Activated CD8-positive, alpha-beta memory T cell treated with anti-CD3 and anti-CD28 coated beads, Interleukin-2, amount 50 U/mL, for 24 hours (primary cell): ENCODE measurements at regions not wholly inside any gene's neighbourhood (a gene's known extent, or its start where the extent isn't known, plus 50 kb on each side); places are given as distances from the start of the nearest gene placed in this dataset.

Experiments
- DNase-seq: peaks from one replicate; pipeline ENCODE4 v3.0.0-alpha.2; 2020; ENCODE audit errors: extremely low read depth

DNA sequence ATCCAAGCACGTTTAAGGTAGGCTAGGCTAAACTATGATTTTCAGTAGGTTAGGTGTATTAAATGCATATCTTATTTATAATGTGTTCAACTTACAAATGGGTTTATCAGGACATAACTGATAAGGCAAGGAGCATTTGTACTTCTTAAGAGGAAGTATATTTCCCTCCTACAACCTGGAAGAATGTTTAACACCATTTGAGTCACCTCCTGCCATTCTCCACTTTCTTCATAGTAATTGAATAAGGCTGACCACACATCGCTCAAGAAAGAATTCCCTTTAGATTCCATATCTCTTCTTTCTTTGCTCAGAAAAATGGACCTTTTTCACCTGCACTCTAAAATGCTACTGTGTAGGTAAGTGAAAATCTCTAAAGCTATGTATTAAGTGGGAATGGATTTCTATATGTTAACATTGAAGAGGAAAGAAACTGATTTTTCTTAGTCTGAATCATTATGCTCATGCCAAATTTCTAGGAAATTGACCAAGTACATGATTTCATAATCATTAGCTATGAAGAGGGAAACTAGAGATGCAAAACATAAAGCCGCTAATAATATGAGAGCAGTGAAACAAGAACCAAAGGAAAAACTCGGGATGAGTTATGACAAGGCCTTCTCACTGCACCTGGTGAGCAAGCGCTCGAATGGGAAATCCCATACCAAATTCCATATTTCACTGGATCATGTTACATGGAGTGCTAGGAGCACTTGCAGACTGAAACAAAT is 210.4 kb downstream of the ALDH8A1 start:
- DNase-seq, result no peak

DNA sequence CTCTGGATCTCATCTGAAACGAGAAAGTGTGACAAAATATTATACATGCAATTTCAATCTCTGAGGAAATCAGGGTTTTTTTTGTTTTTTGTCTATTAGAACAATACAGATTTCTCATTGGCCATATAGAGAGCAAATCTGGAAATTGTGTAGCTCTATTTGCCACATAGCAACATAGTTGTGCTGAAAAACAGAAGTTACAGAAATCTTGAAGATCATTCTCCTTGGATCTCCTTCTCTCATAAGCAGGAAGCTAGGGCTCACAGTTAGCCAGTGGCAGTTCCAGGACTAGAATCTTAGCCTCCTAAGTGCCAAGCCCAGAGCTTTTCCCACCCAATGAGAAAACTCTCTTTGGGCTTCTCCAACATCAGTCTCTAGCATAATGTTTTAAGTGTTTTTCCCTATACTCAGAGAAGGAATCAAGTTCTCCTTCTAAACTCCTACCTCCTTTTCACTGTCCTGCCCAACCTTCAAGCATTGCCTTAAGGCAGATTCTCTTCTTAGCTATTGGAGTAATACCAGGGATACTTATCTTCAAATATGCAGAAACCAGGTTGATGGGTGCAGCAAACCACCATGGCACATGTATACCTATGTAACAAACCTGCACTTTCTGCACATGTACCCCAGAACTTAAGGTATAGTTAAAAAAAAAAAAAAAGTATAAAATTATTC is 211.6 kb downstream of the ALDH8A1 start:
- DNase-seq, result no peak

DNA sequence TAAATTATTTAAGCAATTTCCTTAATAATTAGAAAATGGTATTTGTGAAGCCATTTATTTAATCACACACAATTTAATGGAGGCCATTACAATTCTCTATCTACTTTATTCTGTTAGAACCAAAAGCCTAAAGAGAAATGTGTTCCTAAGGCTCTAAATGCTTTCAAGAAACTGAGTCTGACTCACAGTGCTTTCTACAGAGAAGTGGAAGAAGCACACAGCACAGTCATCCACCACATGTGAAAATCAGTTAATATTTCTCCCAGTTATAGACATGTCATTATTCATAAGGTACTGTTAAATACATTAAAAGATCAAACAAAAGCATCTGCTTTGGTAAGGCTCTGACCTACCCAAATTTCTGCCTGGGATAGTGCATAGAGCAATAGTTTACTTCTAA is 214.4 kb downstream of the ALDH8A1 start:
- DNase-seq, result no peak

DNA sequence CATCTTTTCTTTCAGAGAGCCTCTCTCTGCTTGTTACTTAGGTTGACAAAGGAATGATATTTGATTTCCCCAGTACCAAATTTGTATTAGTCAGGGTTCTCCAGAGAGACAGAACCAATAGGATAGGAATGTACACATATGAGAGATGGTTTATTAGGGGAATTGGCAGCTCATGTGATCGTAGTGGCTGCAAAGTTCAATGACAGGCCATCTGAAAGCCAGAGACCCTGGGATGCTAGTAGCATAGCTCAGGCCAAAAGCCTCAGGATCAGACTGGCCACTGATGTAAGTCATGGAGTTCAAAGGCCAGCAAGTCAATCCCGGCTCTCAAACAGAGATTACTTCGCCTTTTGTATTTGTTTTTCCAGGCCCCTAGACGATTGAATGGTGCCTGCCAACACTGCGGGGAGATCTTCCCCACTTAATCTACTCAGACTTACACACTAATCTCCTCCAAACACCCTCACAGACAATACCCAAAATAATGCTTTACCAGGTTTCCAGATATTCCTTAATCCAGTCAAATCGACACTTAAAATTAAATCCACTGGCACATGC is 215.5 kb downstream of the ALDH8A1 start:
- no peak for DNase-seq

DNA sequence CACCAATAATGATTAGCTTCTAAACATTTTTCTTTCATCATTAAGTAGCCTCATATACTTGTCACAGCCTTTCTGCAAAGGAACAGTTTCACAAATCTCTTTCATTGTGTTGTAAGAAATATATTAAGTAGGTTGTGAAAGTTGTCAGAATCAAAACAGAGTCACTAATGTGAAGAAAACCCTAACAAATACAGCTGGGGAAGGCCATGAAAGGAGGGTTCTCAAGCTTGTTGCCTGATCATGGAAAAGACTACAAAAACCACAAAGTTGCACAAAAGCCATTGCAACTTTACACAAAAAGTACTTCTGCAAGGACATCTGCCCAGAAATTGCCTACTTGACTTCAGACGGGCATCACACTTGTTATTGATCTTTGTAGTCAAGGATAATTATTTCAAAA is 216.1 kb downstream of the ALDH8A1 start:
- no peak for DNase-seq

DNA sequence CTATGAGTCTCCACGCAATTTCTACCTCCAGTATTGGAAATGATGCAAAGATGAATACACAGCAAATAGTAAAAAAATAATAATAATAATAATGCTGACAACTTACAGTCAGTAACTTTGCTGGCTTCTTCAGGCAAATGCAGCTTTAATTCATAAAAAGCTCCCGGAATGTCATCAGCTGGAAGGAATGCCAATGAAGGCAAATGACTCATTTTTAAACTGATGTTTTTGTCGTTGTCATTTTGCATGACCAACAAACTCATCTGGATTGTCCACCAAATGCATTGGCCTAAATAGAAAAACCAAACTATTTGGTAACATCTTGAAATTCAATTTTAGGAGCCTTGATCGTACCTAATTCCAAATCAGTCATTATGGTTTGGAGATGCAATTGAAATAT is 217.1 kb downstream of the ALDH8A1 start:
- DNase-seq, result no peak

DNA sequence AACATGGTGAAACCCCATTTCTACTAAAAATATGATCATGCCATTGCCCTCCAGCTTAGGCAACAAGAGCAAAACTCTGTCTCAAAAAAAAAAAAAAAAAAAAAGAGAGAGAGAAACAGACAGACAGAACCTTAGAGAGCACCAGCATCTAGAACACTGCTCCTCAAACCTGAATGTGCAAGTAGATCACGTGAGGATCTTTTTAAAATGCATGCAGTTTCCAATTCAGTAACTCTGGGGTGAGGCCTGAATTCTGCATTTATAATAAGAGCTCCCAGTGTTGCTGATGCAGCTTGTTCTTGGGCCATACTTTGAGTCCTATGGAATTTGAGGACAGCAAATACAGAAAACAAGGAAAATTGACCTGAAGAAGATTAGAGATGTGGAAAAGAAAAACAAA is 218.3 kb downstream of the ALDH8A1 start:
- DNase-seq, result no peak

DNA sequence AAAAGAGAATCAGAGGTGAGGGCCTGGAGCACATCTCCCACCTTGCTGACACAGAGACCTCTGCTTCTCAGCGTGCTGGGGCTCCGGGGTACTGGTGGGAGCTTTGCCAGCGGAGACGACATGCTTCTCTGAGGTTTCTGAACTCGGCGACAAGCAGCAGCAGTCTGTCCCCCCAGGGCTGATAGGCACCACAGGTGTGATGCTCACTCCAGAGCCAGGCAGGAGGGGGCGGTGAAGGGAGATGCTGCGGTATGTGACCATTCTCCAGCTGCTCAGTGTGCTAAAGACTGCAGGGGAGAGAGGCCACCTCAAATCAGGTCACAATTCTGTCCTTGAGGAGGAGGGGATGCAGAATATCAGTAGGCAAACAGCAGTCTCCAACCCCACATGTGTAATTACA is 219.9 kb downstream of the ALDH8A1 start:
- no peak for DNase-seq

DNA sequence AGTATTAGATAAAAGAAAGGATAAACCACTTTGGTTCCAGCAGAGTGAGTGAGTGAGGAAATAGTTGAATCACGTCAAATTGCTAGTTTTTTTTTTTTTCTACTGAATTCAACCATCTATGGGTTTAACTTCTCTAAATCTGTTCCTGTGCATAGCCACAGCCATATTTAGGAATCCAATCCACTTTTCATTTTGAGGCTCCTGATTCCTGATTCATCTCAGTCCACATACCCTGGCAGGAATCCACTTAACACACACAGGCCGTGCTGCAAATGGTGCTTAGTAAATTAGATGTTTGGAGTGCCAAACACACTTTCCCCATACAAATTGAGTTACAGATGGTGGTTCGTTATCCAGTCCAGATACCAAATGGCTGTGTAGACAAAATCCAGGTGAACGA is 220.3 kb downstream of the ALDH8A1 start:
- DNase-seq, result no peak

DNA sequence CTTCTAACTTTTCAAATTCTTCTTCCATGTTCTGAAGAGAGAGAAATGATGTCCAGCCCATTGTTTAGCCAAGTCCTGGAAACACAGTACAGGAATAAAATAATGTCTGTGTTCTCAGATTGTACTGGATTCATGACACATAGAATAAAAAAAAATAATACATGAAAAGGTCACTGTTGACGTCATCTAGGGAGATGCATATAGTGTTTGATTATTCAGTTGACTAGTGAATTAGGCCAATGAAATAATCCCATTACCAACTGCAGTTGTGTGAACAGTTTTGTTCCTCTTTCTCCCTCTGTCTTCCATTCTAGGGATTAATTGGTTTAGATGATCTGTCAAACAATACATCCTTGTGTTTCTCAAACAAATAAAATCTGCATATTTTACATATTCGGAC is 222.8 kb downstream of the ALDH8A1 start:
- no peak for DNase-seq

DNA sequence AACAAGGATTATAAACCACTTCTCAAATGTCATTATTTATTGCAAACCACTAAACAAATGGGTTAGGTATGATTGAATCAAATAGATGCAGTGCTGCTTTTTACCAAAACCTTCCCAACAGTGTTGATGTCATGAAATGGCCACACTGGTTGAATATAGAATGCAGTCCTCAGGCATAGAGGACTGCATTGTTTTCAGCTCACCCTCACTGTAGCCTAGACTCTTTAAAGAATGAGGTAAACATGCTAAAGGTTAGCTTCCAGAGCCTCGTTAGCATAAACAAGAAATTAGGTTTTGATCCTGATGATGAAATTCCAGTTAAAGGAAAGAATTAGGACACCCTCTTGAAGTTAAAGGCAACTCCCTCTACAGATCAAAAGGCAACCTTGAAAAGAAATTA is 224.3 kb downstream of the ALDH8A1 start:
- DNase-seq, result no peak

DNA sequence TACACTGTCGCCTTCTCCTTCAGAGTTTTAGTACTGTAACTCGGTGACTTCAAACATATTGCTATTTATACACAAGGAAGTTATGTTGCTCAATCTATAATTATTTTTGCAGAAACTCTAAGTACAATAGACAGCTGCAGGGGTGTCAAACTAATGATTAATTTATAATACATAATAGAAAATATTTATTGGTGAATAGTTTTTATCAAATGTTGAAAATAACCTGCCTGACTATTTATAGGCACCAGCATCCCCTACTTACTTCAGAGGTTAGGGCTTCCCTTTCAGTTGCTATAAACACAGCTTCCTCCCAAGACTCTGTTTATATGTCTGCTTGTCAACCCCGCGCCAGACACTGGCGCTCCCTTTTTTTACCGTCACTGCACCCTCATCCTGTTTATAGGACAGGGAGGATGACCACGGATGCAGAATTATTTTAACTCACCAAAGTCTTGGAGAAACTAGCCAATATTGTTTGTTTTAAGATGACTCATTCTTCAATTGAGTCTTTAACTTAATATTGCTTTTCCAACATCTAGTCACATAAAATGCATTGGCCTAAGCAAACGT is 225.0 kb downstream of the ALDH8A1 start:
- no peak for DNase-seq

DNA sequence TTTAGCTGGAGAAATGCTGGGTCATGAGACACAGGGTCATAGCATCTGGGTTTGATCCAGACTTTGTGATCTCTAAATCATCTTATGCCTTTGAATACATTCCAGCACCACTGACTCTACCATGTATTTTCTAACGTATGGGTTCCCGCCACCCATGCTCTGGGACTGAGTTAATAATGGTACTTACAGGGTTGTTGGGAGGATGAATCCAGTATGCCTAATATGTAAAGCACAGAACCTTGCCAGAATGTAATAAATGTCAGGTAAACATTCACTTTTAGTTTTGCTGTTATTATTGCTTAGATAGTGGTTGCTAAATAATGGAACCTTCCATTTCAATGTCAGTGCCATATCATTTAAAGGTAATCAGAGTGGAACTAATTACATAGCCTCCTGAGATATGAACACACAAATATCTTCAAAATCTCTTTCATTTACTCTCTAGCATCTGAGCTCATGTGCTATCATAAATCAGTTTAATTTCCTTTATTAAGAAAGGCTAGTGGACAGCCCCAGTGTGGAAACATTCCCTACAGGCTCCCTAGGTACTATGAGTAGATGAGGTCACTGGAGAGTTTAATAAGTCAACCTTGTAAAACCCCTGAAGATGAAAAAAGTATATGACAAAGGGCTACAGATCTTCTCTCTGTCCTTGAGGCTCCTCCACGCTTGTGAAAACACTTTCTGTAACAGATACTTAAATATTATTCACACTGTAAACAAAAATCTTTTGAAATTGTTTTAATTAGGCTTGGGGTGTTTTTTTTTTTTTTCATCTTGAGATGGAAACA is 226.6 kb downstream of the ALDH8A1 start:
- DNase-seq, result no peak

DNA sequence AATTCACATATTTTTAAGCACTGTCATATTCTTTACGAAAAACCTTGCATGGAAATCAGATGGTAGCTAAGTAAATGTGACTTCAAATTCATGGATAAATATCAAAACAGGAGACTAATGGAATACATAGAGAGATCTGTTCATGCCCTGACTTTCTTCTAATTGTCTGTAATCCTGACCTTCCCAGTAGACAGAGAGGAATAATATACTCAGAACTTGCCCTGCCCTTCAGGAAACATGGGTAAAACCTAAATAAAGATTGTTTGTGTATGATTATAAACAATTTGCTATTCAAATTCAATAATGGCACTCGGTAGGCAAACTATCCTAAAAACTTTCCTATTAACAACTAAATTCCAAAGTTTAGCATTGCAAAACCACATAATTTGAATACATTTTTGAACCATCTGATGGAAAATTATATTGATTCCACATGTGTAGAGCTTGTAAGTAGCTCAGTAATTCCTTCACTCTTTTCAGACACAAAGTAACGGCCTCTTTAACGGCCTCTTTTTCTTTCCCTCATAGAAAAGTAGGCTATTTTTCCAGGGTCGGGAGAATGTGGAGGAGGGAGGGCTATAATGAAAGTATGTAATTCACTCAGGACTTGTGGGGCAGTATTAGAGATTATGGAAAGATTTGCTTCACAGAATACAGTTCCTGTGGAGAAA is 227.6 kb downstream of the ALDH8A1 start:
- DNase-seq, result no peak

DNA sequence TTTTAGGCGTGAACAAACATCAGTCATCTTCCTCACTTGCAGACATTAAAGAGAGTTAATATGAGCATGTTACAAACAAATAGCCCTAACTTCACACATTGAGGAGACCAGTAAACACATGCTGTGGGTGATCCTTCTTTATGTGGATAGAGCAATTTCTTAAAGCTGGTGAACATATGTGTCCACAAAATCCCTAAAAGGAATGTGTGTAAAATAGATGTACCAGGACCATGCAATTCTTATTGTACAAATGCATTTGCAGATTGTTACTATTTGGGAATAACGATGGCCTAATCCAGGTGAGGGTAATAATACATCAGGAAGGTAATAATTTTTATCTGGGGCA is 228.9 kb downstream of the ALDH8A1 start:
- no peak for DNase-seq

DNA sequence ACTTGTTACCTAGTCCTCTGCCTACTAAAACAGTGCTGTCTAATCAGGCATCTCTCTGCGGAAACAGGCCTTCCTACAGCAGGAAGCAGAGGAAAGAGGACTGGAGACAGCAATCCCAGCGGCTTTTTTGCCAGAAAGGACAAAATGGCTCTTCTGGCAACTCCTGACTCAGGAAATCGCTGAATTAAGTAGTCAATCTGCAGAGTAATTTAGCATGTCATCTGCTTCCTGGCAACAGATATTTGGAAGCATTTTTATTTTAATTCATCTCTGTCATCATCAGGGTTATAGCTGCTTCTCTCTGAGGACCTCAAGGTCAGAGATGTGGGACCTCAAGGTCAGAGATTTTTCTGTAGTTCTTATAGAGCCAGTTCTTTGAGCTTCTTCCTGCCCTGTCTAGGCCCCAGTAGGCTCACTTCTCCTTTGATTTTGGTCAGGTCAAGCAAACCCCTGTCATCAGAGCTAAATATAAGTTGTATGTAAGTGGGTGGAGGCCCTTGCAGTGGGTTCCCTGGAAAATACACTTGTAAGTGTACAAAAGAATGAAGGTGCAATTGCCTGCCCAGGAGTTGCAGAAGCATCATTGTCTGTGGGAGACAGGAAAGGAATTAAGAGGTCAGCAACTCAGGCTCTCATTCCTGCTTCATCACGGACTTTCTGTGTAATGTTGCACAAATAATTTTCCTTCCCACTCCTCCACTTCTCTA is 229.4 kb downstream of the ALDH8A1 start:
- DNase-seq, result no peak

DNA sequence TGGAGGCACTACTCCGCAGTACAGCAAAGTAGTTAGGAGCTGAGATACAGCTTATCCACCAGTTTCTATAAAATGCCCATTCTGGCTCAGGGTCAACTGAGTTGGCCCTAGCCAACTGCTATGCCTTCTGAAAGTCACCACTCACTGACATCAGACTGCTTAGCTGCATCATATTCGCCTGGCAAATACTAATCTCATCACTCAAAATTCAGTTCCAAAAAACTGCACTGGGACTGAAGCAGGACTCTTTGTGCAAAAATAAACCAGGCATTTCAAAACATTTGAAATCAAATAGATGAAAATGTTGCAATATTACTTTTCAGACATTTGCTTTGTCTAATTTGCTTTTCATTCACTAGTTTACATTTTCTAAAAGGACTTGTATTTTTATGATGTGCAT is 230.0 kb downstream of the ALDH8A1 start:
- no peak for DNase-seq

DNA sequence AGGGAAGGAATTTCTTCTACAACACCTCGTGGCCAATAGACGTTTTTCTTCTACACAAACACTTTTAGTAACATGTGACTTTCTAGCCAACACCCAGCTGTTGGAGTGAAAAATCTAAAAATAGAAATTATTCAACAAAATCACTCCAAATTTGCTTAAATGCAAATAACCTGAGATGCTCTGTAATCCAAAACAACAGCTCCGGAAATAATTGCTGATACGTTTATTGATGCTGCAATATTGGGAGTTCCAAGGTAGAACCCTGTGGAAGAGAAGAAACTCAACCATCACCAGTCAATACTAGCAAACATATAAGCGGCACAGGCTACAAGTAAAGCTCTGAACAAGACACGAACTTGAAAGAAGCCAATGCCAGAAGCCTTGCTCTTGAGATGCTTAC is 230.6 kb downstream of the ALDH8A1 start:
- no peak for DNase-seq

DNA sequence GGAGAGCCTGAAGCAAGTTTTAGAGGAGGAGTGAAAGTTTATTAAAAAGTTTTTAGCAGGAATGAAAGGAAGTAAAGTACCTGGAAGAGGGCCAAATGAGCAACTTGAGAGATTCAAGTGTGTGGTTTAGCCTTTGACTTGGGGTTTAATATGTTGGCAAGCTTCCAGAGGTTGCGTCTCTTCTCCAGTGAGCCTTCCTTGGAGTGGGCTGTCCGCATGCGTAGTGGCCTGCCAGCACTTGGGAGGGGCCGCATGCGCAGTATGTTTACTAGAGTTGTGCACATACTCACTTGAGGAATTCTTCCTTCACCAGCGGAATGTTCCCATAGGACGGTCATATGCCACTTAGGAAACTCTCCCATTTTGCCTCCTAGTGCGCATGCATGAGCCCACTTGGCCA is 235.2 kb downstream of the ALDH8A1 start:
- no peak for DNase-seq

DNA sequence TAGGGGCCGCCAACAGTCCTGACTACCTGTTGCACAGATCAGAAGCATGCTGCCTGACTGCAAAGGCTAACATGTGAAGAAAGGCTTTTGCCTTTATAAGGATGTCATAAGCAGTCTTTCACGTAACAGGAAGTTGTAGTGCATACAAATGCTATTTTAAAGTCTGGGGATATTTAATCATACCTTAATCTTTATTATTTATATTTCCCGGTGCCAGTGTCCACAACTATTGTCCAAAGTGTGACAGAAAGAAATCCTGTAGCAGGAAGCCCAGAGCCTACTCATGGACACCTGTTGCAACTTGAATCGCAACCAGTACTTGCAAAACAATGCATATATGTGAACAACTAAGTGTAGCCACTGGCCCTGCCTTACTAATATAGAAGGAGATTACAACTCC is 235.8 kb downstream of the ALDH8A1 start:
- no peak for DNase-seq

DNA sequence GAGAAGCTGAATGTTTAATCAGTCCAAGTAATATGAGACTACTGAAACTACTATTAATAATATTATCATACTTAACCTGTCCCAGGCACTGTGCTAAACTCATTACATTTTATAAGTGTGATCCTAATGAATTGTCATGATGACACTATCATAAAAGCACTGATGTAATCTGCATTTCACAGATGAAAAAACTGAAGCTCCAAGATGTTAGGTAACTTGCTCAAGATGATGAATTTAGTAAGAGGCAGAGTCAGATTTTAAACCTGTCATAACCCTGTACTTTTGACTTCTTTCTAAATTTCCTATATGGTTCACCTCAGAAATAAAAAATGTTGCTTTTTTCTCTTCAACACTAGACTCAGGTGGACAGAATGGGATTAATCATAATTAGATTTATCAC is 237.6 kb downstream of the ALDH8A1 start:
- DNase-seq, result no peak
